ENCODE measurements at regions not wholly inside any gene's neighbourhood (a gene's known extent, or its start where the extent isn't known, plus 50 kb on each side); places are given as distances from the start of the nearest gene placed in this dataset.
"Not testable (repeated sequence)": the region's sequence is repeated elsewhere in the genome, so short reads cannot be mapped to it uniquely, and the experiment has no call there.

DNA sequence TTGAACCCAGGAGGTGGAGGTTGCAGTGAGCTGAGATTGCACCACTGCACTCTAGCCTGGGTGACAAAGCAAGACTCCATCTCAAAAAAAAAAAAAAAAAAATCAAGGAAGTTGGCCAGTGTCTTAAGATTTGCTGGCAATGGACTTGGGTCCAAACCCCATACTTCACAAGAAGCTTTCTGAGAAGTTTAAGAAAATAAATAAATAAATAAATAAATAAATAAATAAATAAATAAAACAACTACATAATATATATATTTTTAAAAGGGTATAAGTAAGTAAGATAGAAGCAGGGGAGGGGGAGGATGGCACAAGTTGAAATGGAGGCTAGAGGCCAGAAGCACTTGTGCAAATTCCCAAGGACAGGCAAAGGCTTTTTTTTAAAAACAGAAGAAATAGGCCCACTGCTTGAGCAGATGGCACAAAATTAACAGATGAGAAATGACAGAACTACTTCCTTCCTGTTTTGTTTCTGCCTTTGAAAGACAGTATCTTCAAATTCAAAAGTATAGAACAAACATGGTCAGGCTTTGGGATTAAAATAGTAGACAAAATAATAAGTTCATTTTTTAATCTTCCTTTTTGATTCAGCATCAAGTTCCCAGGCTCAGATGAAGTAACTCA, 287.7 kb downstream of the ALDH8A1 start:
- TF ChIP-seq, protein P1, sequence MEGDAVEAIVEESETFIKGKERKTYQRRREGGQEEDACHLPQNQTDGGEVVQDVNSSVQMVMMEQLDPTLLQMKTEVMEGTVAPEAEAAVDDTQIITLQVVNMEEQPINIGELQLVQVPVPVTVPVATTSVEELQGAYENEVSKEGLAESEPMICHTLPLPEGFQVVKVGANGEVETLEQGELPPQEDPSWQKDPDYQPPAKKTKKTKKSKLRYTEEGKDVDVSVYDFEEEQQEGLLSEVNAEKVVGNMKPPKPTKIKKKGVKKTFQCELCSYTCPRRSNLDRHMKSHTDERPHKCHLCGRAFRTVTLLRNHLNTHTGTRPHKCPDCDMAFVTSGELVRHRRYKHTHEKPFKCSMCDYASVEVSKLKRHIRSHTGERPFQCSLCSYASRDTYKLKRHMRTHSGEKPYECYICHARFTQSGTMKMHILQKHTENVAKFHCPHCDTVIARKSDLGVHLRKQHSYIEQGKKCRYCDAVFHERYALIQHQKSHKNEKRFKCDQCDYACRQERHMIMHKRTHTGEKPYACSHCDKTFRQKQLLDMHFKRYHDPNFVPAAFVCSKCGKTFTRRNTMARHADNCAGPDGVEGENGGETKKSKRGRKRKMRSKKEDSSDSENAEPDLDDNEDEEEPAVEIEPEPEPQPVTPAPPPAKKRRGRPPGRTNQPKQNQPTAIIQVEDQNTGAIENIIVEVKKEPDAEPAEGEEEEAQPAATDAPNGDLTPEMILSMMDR (conservative IDR thresholded peaks at IDR 0.05) = no peak
- no peak for TF ChIP-seq ZFX (IDR thresholded peaks at IDR 0.05)
- no peak overlapping the region for H3K27ac ChIP-seq

DNA sequence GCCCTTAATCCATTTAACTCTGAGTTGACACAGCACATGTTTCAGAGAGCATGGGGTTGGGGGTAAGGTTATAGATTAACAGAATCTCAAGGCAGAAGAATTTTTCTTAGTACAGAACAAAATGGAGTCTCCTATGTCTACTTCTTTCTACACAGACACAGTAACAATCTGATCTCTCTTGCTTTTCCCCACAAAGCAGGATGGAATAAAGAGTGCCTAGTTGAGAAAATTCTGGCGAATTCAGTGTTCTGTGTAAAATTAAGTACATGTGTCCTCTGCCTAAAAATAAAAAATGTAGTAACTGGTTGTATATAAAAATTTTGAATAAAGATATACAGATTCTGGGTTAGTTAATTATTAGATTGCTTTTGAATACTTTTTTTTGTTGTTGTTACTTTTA, 290.0 kb downstream of the ALDH8A1 start:
- H3K27ac ChIP-seq = not testable (repeated sequence)

DNA sequence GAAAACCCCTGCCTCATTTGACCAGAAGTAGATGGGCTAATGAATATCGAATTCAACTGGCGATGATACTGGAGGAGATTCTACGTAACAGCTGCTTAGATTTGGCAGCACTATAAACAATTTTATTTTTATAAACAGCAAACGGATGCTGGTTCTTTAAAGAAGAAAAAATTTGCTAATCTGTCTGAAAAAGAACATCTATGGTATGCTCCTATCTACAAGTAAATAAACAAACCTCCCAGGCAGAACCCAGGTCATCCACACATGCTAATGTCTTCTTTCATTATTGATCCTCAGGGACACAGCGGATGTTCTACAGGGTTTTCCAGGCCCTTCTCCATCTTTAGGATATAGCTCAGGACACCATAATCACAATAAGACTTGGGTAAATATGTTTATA, 291.3 kb downstream of the ALDH8A1 start:
- TF ChIP-seq ZFX (IDR thresholded peaks at IDR 0.05) = no peak
- TF ChIP-seq, protein P1 (conservative IDR thresholded peaks at IDR 0.05) = no peak
- no peak overlapping the region for H3K27ac ChIP-seq

DNA sequence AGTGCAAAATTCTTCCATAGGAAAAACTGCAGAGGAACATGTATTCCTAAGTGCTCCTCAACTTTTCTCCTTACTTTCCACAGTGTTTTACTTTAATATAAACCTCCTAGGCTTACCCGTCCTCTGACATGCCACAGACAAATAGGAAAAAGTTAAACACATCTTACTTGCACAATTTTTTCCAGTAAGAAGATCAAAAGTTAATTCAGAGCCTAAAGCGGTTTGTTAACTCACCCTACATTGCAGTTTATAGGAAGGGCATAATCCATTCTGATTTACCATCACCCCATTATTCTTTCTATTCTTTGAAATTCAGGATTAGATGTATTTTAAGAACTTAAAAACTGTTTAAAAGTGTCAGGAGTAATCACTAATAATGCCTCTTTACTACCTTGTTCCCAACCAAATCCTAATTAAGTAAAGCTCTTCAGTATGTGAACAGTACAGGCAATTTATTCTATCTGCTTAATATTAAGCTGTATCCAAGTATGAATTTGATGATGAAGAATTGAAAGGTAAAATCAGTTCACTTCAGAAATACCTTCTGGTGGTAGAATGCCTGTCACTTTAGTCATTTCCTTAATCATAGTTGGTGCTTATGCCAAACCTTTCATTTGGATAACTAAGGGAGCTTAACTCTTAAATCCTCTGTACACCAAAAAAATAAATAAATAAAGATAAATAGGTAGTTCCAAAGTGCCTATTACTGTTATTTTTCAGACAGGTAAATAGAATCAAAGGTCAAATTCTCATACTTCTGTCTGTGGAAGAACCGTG, 292.0 kb downstream of the ALDH8A1 start:
- no peak overlapping the region for H3K27ac ChIP-seq
- TF ChIP-seq ZFX (IDR thresholded peaks at IDR 0.05) = no peak
- TF ChIP-seq, protein P1 (conservative IDR thresholded peaks at IDR 0.05) = no peak

DNA sequence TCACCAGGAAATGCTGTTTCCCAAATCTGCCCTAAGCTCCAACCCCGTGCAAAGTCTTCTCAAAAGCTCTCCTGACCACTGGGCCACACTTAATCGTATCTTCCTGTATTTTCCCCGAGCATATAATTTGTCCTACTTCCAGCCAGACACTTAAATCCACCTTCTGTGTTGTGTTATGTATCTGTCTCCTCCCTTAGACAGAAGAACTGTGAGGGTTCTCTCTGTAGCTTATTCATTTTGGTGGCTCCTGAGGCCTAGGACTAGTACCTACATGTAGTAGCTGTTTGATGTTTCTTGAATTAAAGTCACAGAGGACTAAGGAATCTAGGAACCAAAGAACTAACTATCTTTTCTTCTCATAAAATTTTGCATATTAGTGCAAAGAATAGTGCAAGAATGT, 292.6 kb downstream of the ALDH8A1 start:
- TF ChIP-seq, protein P1 (conservative IDR thresholded peaks at IDR 0.05) = no peak
- TF ChIP-seq ZFX (IDR thresholded peaks at IDR 0.05) = no peak
- no peak overlapping the region for H3K27ac ChIP-seq

DNA sequence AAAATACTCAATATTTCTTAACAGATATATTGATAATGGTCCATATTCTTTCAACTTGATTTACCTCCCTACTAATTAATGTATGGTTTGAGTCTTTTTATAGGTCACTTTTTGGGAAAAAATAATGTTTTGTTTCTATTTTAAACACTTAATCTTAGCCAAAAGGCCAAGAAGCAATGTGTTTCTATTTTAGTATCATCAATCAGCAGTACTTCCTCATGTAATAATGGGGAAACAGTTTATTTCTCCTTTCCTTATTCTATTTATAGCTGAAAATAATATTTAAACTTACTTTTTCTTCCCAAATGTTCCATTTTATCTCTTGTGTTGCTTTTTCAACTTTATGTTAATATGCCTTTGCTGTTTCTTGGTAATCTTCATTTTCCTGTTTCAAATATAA, 295.1 kb downstream of the ALDH8A1 start:
- TF ChIP-seq ZFX (IDR thresholded peaks at IDR 0.05) = no peak
- TF ChIP-seq, protein P1 (conservative IDR thresholded peaks at IDR 0.05) = no peak
- H3K27ac ChIP-seq = no peak overlapping the region

DNA sequence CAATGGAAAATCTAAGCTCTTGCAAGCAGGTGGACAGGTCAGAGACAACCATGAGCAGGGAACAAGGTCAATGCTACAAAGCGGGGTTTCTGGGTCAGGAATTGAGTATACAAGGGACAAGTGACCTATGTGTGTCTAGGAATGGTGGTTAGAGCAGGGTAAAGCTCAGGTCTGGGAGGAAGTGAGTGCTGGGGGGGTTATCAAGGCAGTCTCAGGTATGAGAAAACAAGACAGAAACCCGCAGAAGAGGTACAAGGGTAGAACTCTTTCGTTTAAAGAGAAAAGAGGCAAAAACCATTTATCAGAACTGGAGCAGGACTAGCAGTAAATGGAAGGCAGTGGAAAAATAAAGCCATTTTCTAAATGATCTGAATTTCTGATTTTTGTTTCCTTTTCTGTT, 298.4 kb downstream of the ALDH8A1 start:
- no peak overlapping the region for H3K27ac ChIP-seq
- TF ChIP-seq ZFX (IDR thresholded peaks at IDR 0.05) = no peak
- TF ChIP-seq, protein P1 (conservative IDR thresholded peaks at IDR 0.05) = no peak

DNA sequence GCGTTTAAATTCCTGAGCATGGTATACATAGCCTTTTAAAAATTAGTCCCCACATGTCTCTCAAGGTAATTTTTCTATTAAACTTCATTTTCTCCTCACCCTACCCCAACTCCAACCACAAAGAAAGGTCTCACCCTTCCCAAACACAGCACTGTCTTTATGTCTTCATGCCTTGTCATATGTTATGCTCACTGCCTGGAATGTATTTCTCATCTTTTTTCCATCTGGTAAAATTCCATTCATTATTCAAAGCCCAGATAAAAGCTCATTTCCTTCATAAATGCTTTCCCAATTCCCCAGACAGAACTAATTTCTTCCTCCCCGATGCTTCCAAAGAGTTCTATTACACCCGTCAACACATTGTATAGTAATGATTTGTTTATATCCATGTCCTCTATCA, 302.0 kb downstream of the ALDH8A1 start:
- TF ChIP-seq, protein P1 (conservative IDR thresholded peaks at IDR 0.05) = no peak
- TF ChIP-seq ZFX (IDR thresholded peaks at IDR 0.05) = no peak
- no peak overlapping the region for H3K27ac ChIP-seq
